ENCODE measurements at regions not wholly inside any gene's neighbourhood (a gene's known extent, or its start where the extent isn't known, plus 50 kb on each side); places are given as distances from the start of the nearest gene placed in this dataset.
"Not testable (repeated sequence)": the region's sequence is repeated elsewhere in the genome, so short reads cannot be mapped to it uniquely, and the experiment has no call there.

DNA sequence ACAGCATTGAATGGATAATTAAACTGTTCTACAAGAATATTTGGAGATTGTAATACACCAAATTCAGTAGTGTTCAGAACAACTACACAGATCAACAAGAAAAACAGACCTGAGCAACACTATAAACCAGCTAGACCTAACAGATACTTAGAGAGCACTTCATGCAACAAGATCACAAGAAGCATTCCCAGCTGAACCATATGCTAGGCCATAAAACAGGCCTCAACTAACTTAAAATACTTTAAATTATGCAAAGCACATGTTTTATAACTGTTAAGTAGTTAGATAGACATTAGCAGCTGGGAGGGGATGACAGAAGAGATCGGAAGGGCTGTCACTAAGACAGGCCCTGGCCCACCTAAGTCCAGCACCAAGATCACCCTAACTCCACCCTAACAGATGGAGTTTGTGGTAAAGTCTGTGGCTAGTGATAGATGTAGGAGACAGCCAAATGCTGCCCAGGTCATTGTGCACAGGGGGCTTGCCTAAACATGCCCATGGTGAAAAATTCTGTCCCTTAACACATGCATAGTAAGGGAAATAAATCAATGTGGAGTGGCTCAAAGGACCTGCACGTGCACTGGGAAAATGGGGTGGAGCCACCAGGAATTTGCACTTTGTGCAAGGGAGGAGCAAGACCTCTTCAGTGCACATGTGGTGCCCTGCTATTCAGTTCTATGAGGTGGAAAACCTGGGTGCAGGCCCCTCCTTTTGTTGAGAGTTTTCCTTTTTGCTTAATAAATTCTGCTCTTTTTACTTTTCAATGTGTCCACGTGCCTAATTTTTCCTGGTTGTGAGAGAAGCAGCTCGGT lies 567.8 kb upstream of the NRG3 start:
- Mint-ChIP-seq H3K4me3 (no peak overlapping the region), H3K27me3 (ENCODE audit: low read depth) (no peaks in the 10 kb centered on the region), H3K9me3 (peaks cover 10% of the 10 kb centered on the region), H3K4me1 (ENCODE audit: low read depth) (no peaks in the 10 kb centered on the region), H3K27ac (no peak overlapping the region), H3K36me3 (ENCODE audit: low read depth) (no peaks in the 10 kb centered on the region)
- DNase-seq (ENCODE audit: low spot score), result no peak

DNA sequence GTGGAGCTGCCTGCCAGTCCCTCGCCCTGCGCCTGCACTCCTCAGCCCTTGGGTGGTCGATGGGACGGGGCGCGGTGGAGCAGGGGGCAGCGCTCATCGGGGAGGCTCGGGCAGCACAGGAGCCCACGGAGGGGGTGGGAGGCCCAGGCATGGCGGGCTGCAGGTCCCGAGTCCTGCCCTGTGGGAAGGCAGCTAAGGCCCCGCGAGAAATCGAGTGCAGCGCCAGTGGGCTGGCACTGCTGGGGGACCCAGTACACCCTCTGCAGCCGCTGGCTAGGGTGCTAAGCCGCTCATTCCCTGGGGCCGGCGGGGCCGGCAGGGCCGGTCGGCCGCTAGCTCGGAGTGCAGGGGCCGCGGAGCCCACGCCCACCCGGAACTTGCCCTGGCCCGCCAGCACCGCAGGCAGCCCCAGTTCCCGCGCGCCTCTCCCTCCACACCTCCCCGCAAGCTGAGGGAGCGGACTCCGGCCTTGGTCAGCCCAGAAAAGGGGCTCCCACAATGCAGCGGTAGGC lies 565.9 kb upstream of the NRG3 start:
- DNase-seq (ENCODE audit: low spot score), result no peak
- no peak overlapping the region for H3K4me3 Mint-ChIP-seq
- H3K4me1 Mint-ChIP-seq (ENCODE audit: low read depth), result no peaks in the 10 kb centered on the region
- no peaks in the 10 kb centered on the region for H3K27me3 Mint-ChIP-seq (ENCODE audit: low read depth)
- H3K36me3 Mint-ChIP-seq (ENCODE audit: low read depth), result no peaks in the 10 kb centered on the region
- H3K9me3 Mint-ChIP-seq, result peaks cover 10% of the 10 kb centered on the region
- no peak overlapping the region for H3K27ac Mint-ChIP-seq

DNA sequence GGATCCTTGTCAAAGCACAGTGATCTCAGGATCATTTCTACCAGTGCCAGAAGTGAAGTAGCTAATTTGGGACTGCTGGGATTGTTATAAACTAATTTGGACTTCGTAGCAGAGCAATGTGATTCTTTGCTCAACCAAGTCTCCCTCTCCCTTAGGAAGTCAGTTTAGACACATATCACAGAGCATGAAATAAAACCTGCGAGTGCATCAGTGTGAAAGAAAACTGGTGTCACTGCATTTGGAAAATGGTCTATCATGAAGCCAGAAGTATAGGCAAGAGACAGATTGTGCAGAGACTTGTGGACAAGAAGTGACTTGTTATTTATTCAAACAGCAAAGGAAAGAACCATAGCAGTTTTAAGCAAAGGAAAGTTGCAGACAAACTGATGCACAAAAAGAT lies 560.5 kb upstream of the NRG3 start:
- H3K27ac Mint-ChIP-seq, result no peak overlapping the region
- H3K4me3 Mint-ChIP-seq, result no peak overlapping the region
- H3K27me3 Mint-ChIP-seq (ENCODE audit: low read depth), result no peaks in the 10 kb centered on the region
- no peak for DNase-seq (ENCODE audit: low spot score)
- H3K9me3 Mint-ChIP-seq, result peaks cover 3% of the 10 kb centered on the region
- no peaks in the 10 kb centered on the region for H3K4me1 Mint-ChIP-seq (ENCODE audit: low read depth)
- H3K36me3 Mint-ChIP-seq (ENCODE audit: low read depth), result no peaks in the 10 kb centered on the region

DNA sequence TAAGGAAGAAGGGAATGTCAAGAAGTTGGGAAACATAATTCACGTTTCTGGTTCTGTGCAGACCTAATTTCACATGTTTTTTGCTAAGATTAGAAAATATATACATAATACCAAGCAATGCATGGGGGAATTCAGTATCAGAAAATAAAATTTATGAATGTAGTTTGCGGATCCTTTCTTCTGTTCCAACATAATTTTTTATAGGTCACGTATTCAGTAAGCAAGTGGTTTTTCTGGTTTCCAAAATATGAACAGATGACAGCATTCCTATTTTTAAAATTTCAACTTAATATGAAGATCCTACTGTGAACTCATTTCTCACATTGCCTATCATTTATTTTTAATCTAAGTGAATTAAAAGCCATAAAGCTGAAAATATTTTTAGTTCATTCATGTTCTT lies 560.0 kb upstream of the NRG3 start:
- H3K4me1 Mint-ChIP-seq (ENCODE audit: low read depth), result no peaks in the 10 kb centered on the region
- H3K27ac Mint-ChIP-seq, result no peak overlapping the region
- peaks cover 3% of the 10 kb centered on the region for H3K9me3 Mint-ChIP-seq
- no peak overlapping the region for H3K4me3 Mint-ChIP-seq
- H3K36me3 Mint-ChIP-seq (ENCODE audit: low read depth), result no peaks in the 10 kb centered on the region
- H3K27me3 Mint-ChIP-seq (ENCODE audit: low read depth), result no peaks in the 10 kb centered on the region
- DNase-seq (ENCODE audit: low spot score), result no peak

DNA sequence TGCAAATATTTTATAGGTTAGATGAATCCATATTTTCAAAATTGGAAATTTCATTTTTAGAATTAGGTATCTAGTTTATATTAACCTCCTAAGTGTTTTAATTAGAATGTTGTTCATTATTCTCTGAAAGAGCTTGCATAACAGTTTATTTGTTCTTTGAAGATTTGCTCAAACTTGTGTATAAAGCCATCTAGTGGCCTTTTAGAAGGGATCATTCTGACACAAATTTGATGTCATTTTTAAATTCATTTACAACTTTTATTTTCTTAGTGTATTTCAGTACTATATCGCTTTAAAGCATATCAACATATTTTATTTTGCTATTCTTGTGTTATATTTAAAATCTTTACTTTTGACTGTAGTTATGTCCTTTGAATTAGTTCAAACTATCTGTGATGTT lies 527.0 kb upstream of the NRG3 start:
- H3K9me3 Mint-ChIP-seq, result no peaks in the 10 kb centered on the region
- no peak overlapping the region for H3K27ac Mint-ChIP-seq
- no peaks in the 10 kb centered on the region for H3K4me1 Mint-ChIP-seq (ENCODE audit: low read depth)
- H3K4me3 Mint-ChIP-seq, result no peak overlapping the region
- H3K27me3 Mint-ChIP-seq (ENCODE audit: low read depth), result no peaks in the 10 kb centered on the region
- H3K36me3 Mint-ChIP-seq (ENCODE audit: low read depth), result no peaks in the 10 kb centered on the region
- no peak for DNase-seq (ENCODE audit: low spot score)

DNA sequence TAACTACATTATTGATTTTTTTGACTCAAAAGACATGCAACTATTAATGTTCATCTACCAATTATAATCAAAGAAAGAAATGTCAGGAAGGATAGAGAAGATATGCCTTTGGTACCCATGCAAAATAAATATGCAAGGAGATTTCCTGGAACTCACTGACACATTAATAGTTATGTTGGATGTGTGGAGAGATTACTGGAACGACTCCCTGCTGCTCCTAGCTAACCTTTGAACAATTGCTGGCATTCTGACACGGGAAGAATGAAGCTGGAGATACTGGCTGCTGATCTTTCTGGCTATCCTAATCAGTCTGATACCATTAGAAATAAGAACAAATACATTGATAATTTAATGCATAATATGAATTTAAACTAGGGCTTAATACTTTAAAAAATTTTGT lies 507.9 kb upstream of the NRG3 start:
- DNase-seq (ENCODE audit: low spot score), result no peak
- Mint-ChIP-seq H3K4me1 (ENCODE audit: low read depth) (no peaks in the 10 kb centered on the region), H3K9me3 (peaks cover 5% of the 10 kb centered on the region), H3K27me3 (ENCODE audit: low read depth) (no peaks in the 10 kb centered on the region), H3K27ac (no peak overlapping the region), H3K4me3 (no peak overlapping the region), H3K36me3 (ENCODE audit: low read depth) (no peaks in the 10 kb centered on the region)

DNA sequence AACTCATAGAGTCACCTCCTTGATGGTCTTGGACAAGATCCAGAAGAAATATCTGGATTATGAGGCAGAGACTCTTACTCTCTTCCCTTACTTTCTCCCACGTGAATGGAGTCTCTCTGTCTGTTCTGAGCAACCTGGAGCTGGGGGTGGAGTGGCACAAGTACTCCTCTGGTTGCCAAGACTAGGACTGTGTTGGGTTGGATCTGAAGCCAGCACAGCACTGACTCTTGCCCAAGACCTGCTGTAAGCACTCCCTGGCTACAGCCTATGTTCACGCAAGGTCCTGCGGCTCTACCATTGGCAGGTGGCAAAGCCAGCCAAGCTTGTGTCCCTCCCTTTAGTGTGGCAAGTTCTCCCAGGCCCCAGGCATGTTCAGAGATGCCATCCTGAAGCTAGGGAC lies 488.2 kb upstream of the NRG3 start:
- no peak for DNase-seq (ENCODE audit: low spot score)
- Mint-ChIP-seq H3K27me3 (ENCODE audit: low read depth) (no peaks in the 10 kb centered on the region), H3K4me3 (no peak overlapping the region), H3K9me3 (peaks cover 4% of the 10 kb centered on the region), H3K27ac (no peak overlapping the region), H3K36me3 (ENCODE audit: low read depth) (no peaks in the 10 kb centered on the region), H3K4me1 (ENCODE audit: low read depth) (no peaks in the 10 kb centered on the region)

DNA sequence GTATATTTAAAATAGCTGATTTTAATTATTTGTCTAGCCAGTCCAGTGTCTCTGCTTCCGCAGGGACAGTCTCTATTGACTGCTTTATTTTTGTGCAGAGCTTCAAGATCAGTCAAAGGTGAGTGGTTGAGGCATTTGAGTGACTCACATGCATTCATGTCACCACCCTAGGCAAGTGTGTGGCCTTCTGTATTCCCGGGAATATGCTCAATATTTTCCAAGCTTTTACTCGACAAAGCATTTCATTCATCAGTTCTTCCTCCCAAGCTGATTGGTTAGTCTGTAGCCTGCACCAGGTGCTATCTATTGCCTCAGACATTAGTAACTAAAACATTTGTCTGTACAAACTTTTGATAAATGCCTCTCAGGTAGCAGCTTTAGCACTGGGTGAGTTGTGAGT lies 471.5 kb upstream of the NRG3 start:
- H3K9me3 Mint-ChIP-seq, result no peaks in the 10 kb centered on the region
- no peak for DNase-seq (ENCODE audit: low spot score)
- no peak overlapping the region for H3K27ac Mint-ChIP-seq
- no peaks in the 10 kb centered on the region for H3K4me1 Mint-ChIP-seq (ENCODE audit: low read depth)
- no peaks in the 10 kb centered on the region for H3K27me3 Mint-ChIP-seq (ENCODE audit: low read depth)
- no peaks in the 10 kb centered on the region for H3K36me3 Mint-ChIP-seq (ENCODE audit: low read depth)
- H3K4me3 Mint-ChIP-seq, result no peak overlapping the region

DNA sequence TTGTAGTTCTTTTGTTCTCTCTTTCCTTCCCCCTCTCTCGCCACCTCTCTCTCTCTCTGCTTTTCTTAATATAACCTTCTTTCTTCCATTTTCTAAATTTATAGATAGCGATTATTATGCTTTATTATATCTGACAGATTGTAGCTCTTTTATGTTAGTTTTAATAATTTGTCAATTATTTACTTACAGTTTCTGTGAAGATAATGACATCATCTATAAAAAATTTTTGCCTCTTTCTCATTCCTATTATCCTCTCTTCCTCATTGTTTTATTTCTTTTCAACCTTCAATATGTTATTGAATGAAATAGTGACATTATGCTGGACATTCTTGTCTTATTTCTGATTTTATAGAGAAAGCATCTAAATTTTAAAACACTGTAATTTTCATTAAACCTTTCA lies 469.6 kb upstream of the NRG3 start:
- Mint-ChIP-seq H3K27ac (no peak overlapping the region), H3K4me3 (no peak overlapping the region), H3K9me3 (no peaks in the 10 kb centered on the region), H3K36me3 (ENCODE audit: low read depth) (no peaks in the 10 kb centered on the region), H3K27me3 (ENCODE audit: low read depth) (no peaks in the 10 kb centered on the region), H3K4me1 (ENCODE audit: low read depth) (no peaks in the 10 kb centered on the region)
- DNase-seq (ENCODE audit: low spot score), result no peak

DNA sequence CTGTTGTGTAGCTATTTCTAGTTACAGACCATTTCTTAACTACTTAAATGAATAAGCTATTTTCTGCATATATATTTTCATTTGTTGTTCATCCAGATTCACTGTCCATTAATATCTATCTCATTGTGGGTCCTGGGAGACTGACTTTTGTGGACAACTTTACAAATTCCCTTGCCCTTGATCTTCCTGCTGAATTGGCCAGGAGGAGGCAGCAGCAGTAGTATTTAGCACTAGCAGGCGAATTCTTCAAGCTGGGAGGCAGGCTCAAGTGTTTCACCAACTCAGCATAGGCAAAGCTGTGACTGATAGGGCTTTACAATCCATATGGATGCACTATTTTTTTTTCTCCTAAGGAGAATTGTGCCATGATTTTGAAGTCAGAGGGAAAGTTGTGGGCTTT lies 461.0 kb upstream of the NRG3 start:
- H3K9me3 Mint-ChIP-seq, result peaks cover 6% of the 10 kb centered on the region
- H3K27me3 Mint-ChIP-seq (ENCODE audit: low read depth), result no peaks in the 10 kb centered on the region
- no peak for DNase-seq (ENCODE audit: low spot score)
- no peak overlapping the region for H3K27ac Mint-ChIP-seq
- H3K4me1 Mint-ChIP-seq (ENCODE audit: low read depth), result no peaks in the 10 kb centered on the region
- no peak overlapping the region for H3K4me3 Mint-ChIP-seq
- no peaks in the 10 kb centered on the region for H3K36me3 Mint-ChIP-seq (ENCODE audit: low read depth)

DNA sequence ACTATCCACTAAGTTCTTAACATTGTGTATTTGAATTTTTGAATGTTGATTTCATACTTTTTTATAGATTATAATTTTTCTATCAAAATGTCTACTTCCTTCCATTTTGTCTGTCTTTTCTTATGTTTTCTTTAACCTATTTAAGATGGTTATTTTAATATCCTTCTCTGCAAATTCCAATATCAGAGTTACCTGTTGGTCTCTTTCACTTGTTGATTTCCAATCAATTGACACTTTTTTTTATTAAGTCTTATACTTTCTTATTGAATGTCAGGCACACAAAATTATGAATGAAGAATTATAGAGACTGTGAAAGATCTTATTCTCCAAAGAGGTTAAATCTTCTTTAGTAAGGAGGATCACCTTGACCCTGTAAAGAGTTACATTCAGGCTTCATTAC lies 448.3 kb upstream of the NRG3 start:
- no peaks in the 10 kb centered on the region for H3K9me3 Mint-ChIP-seq
- H3K4me3 Mint-ChIP-seq, result no peak overlapping the region
- H3K27ac Mint-ChIP-seq, result no peak overlapping the region
- H3K36me3 Mint-ChIP-seq (ENCODE audit: low read depth), result no peaks in the 10 kb centered on the region
- DNase-seq (ENCODE audit: low spot score), result no peak
- H3K27me3 Mint-ChIP-seq (ENCODE audit: low read depth), result no peaks in the 10 kb centered on the region
- no peaks in the 10 kb centered on the region for H3K4me1 Mint-ChIP-seq (ENCODE audit: low read depth)

DNA sequence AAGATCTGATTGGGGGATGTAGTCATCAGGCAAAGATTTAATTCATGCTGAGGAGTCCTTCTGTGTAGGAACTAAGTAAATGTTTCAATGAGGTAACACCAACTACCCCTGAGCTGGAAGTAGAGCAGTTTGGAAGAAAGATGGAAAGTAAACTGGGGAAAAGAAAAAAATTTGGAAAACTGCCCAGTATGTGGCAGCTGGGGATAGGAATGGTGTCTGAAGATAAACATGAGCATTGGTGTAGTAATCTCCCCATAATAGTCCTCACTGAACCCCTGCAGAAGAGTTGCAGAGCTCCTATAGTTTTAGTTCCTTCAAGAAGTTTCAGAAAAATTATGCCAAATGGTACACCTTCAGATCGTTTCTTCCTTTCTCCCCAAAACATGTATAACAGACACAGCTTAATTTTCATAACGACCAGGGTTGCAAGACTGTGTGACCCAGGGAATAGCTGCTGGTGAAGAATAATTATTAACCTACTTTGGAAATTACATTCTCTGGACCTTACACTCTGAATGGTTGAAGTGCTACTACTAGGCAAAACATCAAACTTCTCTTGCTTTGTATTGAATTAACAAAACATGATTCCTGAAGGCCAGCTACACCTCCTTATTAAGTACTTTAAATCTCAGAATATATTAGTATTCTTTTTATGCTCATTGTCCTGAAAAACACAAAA lies 446.4 kb upstream of the NRG3 start:
- H3K4me3 Mint-ChIP-seq, result no peak overlapping the region
- H3K27me3 Mint-ChIP-seq (ENCODE audit: low read depth), result no peaks in the 10 kb centered on the region
- no peaks in the 10 kb centered on the region for H3K4me1 Mint-ChIP-seq (ENCODE audit: low read depth)
- no peak for DNase-seq (ENCODE audit: low spot score)
- no peaks in the 10 kb centered on the region for H3K9me3 Mint-ChIP-seq
- H3K36me3 Mint-ChIP-seq (ENCODE audit: low read depth), result no peaks in the 10 kb centered on the region
- no peak overlapping the region for H3K27ac Mint-ChIP-seq

DNA sequence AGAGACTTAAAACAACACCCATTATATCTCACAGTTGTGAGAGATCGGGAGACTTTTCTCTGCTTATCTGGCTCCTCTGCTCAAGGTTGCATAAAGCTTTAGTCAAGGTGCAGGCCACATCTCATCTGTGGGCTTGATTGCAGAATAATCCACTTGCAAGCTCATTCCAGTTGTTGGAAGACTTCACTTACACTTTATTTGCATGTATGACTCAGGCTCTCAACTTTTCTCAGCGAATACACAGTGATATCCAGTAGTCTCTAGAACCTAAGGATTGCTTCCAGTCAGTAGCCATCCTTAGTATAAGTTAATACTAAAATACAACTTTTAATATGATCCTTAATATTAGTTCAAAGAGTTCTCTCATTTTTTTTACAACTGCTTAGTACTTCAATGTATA lies 435.5 kb upstream of the NRG3 start:
- Mint-ChIP-seq H3K9me3 (peaks cover 9% of the 10 kb centered on the region), H3K4me3 (no peak overlapping the region), H3K36me3 (ENCODE audit: low read depth) (no peaks in the 10 kb centered on the region), H3K27me3 (ENCODE audit: low read depth) (no peaks in the 10 kb centered on the region), H3K4me1 (ENCODE audit: low read depth) (no peaks in the 10 kb centered on the region), H3K27ac (no peak overlapping the region)
- no peak for DNase-seq (ENCODE audit: low spot score)

DNA sequence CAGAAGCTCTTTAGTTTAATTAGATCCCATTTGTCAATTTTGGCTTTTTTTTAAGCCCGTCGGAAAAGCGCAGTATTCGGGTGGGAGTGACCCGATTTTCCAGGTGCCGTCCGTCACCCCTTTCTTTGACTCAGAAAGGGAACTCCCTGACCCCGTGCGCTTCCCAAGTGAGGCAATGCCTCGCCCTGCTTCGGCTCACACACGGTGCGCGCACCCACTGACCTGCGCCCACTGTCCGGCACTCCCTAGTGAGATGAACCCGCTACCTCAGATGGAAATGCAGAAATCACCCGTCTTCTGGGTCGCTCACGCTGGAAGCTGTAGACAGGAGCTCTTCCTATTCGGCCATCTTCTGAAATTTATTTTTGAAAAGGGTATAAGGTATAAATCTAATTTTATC lies 433.4 kb upstream of the NRG3 start:
- peaks cover 12% of the 10 kb centered on the region for H3K9me3 Mint-ChIP-seq

More for the DNA sequence above, 433.4 kb upstream of the NRG3 start:
- H3K4me3 Mint-ChIP-seq; H3K4me1 Mint-ChIP-seq (ENCODE audit: low read depth); H3K27ac Mint-ChIP-seq; DNase-seq (ENCODE audit: low spot score); H3K36me3 Mint-ChIP-seq (ENCODE audit: low read depth); H3K27me3 Mint-ChIP-seq (ENCODE audit: low read depth): not testable (repeated sequence)

All from T-helper 2 cell treated with Interferon-gamma antibody and Interleukin-4, amounts not matched to agents 5 μg/mL and 100 μg/mL, for 36 hours (primary cell).